ENCODE measurements at regions not wholly inside any gene's neighbourhood (a gene's known extent, or its start where the extent isn't known, plus 50 kb on each side); places are given as distances from the start of the nearest gene placed in this dataset.

DNA sequence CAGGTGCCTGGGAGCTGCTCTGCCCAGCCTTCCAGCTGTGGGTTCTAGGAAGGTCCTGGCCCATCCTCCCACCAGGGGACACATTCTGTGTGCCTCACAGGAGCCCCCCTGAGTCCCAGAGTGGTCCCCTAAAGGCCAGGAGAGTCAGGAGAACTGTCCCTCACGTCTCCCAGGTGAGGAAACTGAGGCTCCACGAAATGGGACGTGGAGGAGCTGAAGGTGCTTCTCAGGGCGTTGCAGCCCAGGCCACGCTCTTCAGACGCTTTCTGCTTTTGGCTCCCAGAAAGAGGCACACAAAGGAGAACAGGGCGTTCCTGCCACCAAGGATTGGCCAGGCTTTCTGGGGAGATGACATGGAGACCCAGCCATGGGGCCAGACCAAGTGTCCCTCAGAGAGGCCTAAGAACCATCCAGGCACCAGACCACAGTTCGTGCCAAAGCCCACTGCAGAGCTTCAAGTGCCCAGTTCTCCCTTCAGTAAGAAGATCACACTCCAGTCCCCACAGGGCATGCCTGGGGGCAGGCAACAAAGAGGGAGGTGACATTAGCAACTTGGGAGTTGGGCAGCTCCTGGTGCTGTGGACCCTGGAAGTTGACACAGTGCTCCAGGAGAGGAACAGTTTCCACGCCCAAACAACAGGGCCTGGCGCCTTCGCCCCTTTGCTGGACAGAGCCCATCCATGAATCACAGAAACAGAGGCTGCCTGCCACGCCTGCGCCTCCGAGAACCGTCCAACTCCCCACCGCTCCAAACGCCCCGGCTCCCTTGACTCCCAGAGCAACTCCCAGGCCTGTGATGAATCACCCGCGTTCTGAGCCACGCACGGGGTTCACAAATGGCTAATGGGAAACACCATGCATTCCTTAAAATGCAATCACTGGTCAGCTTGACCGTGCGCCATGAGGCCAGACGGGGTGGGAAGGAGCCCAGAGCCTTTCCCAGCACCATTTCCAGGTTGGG, 589.2 kb downstream of the BRD1 start:
- DNase-seq = no peak

GRCh38 chr22:49237703-49238102, 590.0 kb downstream of the BRD1 start:
- DNase-seq = no peak

- no peak for DNase-seq
Observed at GRCh38 chr22:49237279-49237678, 590.4 kb downstream of the BRD1 start.

DNA sequence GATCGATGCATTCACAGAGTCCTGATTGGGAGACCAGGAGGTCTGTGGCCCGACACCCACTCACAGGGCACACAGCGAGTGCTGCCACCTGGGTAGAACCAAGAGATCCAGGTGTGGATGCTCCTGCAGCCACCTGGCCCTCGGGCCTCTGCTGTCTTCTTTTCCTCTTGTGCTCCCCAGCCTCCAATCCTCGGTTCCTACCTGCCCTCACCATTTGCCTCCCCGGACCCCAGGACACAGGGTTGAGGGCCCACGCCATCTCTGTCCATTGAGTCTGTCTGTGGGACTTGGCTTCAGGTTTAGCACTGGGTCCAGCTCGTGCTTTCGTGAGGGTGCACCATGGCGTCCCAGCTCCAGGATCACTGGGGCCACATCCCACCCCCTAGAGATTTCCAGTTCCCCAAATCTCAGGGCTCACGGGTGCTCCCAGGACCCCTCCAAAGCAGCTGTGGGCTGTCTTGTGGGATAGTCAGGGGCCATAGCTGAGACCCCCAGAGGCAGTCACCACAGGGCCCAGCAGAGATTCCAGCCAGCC, 591.1 kb downstream of the BRD1 start:
- DNase-seq = no peak

- no peak for DNase-seq
Observed at GRCh38 chr22:49235463-49236300, 592.0 kb downstream of the BRD1 start.

DNA sequence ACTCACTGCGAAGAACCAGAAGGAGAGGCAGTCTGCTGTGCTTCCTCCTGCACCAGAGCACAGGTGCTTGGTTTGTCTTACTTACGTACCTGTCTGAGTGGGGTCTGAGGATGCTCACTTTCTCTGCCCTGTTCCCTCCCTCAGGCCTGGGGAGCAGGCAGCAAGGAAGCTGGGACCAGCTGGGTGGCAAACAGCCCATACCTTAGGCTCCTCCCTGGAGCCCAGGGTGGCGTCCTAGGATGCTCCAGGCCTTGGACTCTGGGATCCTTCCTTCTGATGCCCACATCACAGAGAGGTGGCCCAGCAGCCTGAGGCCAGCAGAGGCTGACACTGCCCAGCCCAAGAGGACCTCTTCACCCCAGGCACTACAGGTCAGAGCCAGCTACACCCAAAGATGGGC, 593.2 kb downstream of the BRD1 start:
- DNase-seq = no peak

DNA sequence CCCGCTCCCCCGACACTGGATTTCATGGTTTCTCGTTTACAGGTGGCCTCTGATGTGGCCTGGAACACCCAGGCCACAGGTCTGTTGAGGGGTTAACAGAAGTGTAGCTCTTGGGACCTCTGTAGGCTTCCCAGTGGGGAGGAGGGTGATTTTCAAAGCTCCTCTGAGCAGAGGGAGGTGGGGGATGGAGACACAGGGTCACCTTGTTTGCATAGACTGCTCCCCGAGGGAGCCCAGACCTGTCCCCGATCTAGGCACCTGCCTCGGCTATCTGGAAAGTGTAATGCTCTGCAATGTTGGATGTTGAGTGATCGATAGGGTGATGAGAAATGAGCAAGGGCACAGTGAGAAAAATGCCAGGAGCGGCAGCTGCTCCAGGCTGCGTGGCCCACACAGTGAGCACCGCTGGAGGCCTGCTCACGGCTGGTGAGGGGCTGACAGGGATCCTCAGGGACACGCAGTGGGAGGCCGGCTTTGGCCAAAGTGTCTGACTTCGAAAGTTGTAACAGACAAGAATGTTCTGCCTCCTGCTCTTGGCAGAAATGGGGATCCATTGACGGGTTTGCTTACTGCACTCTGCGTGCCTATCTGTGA, 594.1 kb downstream of the BRD1 start:
- no peak for DNase-seq

GRCh38 chr22:49232319-49233067, 595.2 kb downstream of the BRD1 start:
- no peak for DNase-seq

- no peak for DNase-seq
Observed at GRCh38 chr22:49230194-49230577, 597.5 kb downstream of the BRD1 start.

GRCh38 chr22:49229483-49230193, 598.0 kb downstream of the BRD1 start:
- no peak for DNase-seq

DNA sequence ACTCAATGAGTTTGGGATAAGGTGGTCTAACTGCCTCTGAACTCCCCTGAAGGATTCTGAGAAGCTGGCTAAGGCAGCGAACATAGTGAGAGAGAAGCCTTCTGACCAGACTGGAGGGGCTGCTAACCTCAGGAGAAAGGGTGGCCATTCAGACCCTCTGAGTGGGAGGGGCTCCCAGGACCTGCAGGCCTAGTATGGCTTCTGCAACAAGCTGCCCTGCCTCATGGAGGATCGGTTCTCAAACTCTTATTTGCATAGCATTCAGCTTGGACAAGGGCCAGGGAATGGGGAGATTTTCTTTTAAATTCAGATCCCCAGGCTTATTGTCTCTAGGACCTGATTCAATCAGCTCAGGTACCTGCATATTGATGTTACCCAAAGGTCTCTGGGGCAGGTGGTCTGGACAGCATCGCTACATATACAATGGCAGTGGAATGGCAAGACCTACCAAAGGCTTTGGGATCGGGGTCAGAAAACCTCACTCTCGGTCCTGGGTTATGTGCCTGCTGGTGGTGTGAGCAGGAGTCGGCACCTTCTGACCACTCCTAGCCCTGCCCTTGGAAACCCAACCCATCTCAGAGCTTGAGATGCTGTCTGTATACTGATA, 599.1 kb downstream of the BRD1 start:
- DNase-seq = no peak

- DNase-seq = no peak
Observed at GRCh38 chr22:49227670-49228069, 600.0 kb downstream of the BRD1 start.

GRCh38 chr22:49226096-49226495, 601.6 kb downstream of the BRD1 start:
- no peak for DNase-seq

GRCh38 chr22:49224243-49224642, 603.4 kb downstream of the BRD1 start:
- DNase-seq = no peak

DNA sequence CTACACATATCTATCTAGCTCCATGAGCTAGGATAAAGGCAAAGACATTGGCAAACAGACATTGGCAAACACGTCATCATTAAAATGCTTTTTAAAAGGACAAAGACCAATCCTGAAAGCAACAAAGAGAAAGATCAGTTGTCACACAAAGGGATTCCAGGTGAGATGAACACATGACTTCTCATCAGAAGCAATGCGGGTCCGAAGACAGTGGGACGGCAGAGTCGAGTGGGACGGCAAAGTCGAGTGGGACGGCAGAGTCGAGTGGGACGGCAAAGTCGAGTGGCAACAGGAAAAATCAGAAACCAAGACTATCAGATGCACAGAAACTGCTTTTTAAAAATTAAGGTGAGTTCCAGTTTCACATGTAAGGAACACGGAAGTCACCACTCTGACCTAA, 609.5 kb downstream of the BRD1 start:
- no peak for DNase-seq

DNA sequence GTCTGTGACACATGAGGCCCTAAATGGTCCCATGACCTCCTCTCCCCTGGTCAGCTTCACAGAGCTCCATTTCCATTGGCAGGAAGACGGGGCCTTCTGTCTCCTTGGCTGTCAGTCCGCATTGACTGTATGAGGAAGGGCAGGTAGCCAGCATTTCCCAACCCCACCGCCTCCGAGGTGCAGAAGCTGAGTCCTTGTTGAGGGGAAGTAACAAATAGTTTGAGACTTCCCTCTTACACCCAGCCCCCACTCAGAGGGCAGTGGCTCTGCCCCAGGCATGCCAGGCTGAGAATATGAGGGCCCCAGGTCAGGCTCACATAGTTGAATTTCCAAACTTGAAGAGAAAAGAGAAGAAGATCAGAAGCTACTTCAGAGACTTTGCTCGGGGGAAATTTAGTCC, 611.1 kb downstream of the BRD1 start:
- DNase-seq = no peak

- DNase-seq = no peak
Observed at GRCh38 chr22:49215840-49216239, 611.8 kb downstream of the BRD1 start.

DNA sequence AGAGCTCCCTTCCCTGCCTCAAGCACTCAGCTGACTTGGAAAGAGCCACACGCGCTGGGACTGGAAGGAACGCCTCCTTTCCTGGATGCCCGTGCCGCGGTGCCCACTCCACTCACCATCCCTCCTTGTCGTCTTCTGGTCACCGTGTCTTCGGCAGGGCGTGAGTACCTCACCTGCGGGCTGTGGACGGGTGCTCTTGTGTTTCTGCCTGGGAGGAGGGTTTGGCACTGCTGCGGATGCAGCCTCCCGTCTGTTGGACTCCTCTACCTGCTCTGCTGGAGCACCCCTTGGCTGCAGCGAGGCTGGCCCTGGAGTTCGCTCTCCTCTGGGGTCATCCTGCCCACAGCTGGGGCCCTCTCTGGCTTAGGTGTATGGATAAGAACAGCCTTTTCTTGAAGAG, 612.7 kb downstream of the BRD1 start:
- DNase-seq = no peak

GRCh38 chr22:49213731-49214352, 613.8 kb downstream of the BRD1 start:
- no peak for DNase-seq

GRCh38 chr22:49212466-49212865, 615.2 kb downstream of the BRD1 start:
- no peak for DNase-seq

GRCh38 chr22:49212002-49212401, 615.7 kb downstream of the BRD1 start:
- DNase-seq = no peak

Data from NCI-H1048 (cell line).